Stimulated activated CD4-positive, alpha-beta T cell treated with anti-CD3 and anti-CD28 coated beads, TNF-alpha, amount 100 ng/mL, for 48 hours (primary cell): ENCODE measurements at regions not wholly inside any gene's neighbourhood (a gene's known extent, or its start where the extent isn't known, plus 50 kb on each side); places are given as distances from the start of the nearest gene placed in this dataset.

Experiments
- DNase-seq, 3 donors: peaks; one replicate each; pipeline ENCODE4 v3.0.0-alpha.2; 2020; ENCODE audit warnings: low read depth in 3 of 3

DNA sequence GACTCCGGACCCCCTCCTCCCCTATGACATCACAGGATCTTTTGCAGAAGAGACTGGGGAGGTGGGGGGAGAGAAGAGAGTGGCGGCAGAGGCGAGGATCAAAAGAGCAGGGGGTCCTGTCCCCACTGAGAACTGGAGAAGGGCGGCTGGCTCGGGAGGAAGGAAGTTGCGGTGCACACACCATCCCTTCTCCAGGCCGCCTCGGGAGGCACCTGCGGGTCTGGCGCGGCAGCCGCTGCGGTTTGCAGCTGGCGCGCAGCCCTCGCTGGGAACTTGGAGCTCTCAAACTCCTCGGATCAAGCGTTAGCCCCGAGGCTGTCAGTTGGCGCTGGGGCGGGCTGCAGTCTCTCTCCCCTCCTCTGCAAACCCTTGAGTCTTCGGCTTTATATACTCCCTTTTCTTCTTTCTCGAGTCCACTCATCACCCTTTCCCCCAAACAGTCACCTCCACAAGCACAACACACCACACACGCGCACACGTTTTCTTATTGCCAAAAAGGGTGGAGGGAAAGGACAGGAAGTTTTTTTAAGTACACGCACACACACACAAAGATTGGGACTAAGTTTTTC is 180.7 kb downstream of the TBXT start:
- no peak for DNase-seq

DNA sequence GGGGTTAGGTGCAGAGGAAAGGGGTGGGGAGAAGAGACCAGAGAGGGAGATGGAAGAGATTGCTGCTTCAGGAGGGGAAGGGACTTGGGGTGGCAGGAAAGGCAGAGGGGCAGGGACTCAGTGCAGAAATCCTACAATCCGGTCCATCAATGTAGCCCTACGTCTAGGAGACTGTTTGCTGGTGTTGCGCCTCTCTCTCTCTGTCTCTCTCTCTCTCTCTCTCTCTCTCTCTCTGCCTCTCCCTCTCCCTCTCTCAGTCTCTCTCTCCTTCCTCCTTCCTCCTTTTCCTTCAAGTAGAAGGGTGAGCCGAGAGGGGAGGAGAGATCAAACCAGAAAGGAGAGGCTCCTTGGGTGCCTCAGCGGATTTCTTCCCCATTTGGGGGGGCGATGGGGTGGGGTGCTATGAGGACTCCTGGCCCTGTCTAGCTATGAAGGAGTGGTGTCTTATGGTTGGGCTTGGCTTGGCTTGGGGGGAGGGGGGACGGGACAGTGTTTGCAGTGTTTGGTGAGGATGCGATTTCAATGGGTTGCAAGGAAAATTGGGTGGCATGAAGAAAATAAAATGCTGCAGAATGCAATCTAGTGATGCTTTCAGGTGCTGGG is 181.2 kb downstream of the TBXT start:
- DNase-seq = no peak

DNA sequence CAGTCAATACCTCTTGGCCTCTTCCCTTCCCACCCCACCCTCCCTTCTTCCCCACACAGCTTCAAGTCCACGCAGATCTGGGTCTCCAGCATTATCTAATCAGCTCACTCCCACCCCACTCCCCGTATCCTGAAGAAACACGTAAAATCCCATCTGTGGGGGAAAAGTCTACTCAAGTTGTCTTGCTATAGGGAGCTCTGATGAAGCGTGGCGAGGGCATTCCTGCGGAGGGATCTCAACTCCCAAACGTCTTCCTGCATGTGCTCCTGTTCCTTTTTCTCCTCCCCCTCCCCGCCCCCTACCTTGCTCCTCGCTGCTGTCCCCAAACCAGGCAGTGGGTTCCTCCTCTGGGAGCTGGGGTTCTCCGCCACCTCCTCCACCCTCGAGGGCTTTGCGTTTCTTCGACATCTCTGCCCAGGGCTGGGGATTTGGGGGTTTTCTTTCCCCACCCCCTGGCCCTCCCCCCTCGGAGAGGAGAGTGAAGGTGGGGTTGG is 181.8 kb downstream of the TBXT start:
- DNase-seq = no peak

DNA sequence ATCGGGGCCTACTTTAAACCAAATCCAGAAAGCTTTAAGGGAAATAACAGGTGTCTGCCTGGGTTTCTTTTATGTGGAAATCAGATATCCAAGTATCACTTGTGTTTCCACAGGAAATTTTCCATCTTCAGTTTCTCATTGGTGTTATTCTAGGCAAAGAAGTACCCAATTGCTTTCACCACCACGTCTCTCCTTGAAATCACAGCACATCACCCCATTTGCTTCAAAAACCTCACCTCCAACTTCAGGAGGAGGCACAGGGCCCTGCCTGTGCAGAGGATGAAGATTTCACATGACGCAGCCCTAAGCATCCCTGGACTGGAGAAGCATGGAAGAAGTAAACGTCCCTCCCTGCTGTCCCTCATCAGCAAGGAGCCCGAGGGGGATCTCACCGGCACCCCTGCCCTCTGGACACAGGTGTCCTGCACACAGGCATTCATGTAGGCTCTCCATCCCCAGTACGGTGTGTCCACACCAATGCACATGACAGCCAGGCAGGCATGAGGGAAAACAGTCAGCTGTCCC is 182.3 kb downstream of the TBXT start:
- DNase-seq = no peak

DNA sequence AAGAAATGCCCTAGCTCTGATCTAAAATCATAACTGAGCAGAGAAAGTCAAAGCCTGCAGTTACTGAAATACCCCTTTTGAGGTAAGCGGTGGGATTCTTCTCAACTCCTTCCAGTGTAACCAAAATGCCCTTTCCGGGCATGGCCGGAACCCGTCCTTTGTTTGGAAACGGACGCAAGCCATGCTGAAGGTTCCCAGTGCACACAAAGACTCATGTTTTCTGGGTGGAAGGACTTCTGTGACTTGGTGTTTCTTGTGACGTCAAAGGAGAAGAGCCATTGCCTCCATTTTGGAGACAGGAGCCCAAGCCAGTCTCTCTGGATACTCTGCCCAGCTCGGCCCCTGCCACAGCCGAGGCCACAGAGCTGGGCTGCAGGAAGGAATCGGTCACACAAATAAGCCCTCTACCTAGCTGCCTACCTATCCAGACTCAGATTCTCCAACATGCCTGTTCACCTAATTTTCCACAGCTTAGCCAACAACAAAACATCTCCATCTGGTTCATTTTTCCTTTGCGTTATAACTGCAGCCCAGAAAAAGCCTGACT is 182.8 kb downstream of the TBXT start:
- DNase-seq = no peak

DNA sequence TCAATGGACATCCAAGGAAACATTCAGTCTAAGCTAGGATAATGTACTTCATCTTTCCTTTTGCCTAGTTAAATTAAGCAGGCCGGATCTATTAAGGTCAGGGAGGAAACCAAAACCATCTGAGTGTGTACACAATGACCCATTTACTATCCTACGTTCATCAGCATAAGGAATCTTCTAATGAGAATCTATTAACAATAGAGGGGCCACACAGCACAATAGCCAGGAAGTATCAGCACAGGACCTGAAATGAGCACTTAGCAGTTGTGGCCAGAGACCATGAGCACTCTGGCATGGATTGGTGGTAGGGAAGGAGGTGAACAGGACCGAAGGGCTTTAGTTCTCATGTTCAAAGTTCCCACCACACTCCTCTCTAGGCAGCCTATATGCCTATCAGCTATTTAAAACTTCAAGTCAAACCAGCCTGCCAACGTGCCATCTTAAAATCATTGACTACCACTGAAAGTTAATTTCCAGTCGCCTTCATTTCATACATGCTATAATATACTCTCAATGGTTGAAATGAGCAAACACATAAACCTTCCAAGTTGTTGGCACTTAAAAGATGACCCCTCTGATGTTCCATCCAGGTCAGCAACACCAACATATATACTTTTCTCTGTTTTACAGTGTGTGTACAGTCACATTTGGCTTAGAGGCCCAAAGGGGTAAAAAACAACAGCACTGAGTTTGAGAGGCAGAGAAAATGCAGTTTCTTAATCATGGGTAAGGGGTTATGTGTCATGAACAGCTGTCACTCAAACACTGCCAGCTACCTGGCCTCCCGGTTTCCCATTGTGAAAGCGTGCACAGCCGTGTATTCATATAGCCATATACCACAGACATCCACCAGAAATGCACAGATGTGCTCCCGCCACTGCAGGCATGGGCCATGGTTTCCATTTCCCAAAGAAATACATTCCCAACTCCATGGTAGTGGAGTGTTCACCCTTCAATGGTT is 184.3 kb downstream of the TBXT start:
- no peak for DNase-seq

DNA sequence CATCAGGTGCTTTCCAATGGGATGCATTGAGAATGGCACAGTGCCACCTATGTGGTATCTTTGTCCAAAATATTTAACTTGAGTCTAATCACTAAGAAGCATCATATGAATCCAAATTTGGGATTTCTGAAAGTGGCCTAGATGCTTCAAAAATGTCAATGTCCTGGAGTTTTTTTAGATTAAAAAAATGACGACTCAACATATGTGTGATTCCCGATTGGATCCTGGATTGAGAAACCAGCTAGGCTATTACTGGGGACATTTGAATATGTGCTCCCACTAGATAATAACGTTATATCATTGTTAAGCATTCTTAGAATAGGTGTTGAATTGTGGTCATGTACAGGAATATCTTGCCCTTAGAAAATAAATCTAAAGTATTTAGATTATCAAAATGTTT is 189.2 kb downstream of the TBXT start:
- DNase-seq = no peak

DNA sequence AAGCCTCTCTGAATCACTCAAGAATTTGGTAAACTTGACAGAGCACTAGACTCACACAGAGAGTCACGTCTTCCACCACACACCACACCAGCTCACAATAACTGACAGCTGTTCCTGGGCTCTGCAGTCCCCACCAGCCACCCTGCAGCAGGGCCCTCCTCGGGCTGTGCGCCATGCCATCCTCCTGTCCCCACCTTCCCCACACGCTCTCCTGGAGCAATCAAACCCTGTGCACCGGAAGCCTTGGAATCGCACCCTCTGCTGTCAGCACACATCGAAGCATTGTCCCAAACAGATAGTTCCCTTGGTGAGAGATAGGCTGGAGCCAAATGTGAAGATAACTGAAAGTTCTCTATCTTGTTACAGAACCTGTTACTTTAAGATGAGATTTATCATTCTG is 191.0 kb downstream of the TBXT start:
- no peak for DNase-seq

DNA sequence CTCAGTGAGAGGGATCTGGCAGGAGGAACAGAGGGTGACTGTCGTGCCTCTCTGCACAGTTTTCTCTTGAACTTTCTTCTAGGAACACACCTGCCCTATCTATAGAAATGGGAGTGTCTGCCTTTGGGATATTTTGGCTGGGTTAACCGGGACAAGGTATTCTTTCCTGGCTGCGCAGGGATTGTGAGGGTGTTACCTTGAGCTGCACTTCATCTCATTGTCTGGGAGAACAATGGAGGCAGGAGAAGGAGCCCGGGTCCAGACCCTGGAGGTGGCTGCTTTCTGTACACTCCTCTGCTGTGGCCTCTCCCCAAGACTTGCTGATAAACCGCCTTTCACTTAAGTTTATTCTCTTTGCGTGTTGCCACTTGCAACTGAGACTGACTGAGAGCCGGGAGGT is 192.8 kb downstream of the TBXT start:
- DNase-seq = no peak

DNA sequence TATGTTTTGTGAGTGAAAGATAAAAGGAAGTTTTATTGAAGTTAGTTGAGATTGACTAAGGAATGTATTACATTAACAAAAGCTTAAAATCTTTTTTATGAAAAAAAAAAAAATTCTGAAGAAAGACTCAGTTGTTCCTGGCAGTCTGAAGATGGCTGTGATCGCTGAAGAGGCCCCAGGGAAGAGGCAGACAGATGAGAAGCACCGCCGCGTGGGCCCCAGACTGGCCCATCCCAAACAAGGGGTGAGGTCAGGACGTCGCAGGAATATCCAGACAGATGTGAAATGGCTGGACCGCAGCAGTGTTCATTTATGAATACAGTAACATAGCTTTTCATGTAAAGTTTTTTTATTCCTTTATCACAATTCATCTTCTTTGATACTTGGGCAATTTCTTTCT is 194.2 kb downstream of the TBXT start:
- no peak for DNase-seq

DNA sequence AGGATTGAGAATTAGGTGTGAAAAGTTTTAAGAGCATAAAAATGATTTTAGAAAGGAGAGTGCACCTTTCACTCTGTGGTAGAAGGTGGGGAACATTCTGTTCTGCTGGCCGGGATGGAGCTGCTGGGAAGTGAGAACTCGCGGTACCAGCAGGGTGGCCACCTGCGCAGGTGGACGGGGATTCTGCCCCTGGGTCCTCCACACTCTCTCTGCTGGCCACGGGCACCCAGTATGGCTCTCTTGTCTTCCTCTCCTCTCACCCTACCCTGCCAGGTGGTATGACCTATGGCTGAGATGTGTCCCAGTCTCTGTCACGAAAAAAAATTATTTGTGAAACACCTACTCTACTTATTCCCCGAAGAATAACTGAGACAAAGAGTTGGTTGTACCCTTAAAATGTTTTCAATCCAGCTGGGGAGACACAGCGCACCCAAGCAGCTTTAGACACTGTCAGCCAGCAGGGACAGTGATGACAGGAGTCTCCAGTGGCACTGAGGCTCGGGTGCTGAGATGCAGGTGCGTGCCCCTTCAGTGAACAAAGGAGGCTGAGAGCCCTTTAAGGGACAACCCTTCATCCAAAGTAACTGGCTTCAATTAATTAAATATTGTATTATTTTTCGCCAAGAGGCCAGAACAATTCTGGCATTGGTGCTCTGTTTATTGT is 195.4 kb downstream of the TBXT start:
- DNase-seq = no peak

DNA sequence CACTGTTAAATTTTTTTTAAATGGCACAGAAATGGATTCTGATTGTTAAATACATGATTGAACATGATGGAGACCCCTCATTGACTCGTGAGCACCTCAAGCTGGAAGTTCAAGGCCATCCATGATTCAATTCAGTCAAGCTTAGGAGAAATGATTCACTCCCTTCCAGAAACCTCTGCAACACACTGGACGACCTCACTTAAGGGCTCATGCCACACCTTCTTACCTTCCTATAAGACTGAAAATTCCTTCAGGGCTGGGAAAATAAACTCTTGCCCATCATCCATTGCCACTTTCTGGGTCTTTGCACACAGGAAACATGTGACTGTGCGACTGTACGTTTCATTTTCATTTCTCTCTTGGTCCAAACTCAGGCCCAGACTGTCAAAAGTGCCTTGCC is 196.4 kb downstream of the TBXT start:
- DNase-seq = no peak

DNA sequence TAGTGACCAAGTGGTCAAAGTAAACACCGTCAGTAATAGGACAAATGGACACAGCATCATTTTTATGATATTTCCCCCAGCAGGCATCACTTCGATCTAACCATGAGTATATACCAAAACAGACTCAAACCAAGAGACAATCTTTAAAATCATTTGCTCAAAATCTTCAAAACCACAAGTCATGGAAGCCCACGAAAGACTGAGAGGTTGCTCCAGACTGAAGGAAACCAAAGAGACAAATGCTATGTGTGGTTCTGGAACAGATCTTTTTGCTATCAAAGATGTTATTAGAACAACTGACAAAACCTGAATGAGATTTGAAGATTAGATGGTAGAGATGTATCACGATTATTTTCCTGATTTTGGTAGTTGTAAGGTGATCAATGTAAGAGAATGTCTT is 197.7 kb downstream of the TBXT start:
- no peak for DNase-seq

DNA sequence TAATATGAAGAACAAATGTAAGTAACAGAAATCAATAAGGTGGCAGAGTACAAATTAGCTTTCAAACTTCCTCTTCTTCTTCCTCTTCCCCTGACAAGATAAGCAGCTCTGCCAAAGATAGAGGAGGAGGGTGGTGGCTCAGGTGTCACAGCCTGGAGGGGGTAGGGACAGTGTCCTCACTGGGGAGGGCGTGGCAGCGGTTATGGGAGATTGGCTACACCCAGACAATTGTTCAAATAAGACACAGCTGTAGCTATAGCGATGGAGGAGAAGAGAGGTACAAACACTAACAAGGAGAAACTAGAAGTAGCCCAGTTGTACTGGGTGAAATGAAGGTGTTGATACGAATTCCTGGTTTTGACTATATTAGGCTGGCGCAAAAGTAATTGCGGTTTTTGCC is 198.5 kb downstream of the TBXT start:
- no peak for DNase-seq

DNA sequence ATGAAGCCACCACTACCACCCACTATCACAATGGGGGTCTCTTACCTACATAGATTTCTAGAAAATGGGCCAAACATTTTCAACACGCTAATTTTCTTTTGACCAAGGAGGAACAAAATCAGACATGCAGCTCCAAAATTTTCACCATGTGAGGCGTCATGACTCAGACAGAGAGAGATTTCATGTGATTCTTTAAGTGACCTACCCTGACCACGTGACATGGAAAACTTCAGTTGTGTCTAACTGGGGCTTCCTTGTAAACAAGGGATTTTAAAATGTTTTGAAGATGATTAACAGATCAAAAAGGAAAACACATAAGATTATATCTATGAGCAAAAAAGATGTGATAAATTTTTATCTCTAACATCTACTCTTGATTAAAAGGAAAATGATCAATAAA is 199.2 kb downstream of the TBXT start:
- DNase-seq = no peak

DNA sequence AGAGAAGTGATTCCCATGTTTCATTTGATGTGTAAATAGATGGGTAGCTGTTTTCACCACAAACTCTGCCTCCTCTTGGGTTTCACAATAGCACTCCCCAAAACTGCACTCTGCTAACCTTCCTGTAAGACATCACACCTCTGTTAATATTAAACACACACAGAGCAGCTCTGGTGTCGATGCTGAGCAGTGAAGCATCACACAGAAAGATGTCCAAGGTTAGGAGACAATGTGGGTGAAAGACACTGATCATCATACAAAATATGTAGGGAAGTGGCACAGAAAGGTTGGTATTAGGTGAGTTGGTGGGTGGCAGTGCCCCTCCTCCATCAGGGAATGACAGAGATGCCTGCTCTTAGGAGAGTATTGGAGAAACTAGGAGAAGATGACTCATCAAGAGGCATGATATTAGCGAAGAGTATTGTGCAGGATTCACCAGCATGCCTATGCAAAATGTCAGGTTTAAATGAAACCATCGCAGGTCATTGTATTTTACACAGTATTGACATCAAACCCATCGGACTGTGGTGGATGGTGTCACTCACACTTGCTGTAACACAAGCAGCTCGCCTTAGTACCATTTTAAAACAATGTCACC is 199.7 kb downstream of the TBXT start:
- no peak for DNase-seq

DNA sequence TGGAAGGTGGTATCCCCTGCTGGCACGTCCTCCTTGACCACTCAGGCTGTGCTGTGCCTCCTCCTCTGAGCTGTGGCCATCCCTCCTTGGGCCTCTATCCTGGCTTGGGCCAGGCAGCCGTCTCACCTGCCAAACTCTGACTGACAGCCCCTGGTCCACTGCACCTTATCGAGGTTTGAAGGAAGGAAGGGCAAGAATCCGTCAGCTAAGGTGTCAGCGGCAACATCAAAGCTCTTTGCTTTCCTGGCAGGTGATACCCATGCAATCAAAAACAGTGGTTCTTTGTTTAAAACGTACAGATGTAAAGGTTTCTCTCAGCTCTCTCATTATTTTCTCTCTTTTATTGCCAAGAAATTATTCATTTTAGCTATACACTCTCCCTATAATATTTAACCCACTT is 203.9 kb downstream of the TBXT start:
- no peak for DNase-seq

DNA sequence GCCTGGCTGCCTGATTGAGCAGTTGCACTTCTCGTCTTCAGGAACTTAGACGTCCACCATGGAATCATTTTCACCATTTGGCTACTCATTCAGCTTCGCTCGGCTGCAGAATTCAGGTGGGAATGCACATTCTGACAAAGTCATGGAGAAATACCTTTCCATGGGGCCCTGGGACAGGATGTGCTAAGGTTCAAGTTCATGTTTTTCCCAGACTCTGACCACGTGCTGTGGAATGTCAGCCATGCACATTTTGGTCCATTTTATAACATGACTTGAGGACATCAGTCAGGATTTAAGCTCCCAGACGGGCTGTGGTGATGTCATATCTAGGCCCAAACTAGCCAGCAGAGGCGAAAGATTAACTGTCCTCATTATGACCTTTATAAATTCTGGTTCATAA is 205.3 kb downstream of the TBXT start:
- DNase-seq = no peak

DNA sequence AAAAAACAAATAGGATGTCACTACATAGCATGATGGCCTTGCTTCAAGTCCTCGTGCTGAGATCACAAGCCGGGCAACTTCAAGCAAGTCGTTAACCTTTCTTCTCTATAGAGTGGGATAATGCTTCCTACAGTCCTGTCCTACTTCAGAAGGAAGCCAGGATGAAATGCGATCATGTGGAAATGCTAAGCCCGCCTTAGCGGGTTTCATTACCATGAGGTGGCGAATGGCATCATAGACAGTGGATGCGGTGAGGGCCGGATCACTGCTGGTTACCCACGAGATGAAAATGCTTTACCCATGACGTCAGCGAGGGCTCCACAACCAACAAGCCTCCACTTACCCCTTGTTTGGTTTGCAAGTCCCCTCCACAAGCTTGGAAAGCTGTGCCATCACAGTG is 206.4 kb downstream of the TBXT start:
- DNase-seq = no peak

DNA sequence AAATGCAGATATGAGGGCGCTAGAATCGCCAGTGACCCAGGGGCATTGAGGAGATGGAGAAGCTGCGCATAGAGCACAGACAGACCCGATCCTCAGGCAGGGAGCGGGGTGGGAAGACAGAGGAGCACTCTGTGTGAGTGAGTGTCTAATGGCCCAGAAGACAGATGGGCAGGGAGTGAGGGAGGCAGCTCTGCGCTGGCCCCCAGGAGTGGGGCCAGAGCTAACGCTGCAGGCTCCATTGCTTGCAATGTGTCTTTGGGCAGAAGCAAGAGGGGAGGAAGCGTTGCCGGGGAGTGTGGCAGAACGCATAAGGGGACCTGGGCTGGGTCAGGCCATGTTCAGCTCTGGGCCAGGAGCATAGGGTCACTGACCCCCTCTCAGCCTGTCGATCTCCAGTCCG is 207.0 kb downstream of the TBXT start:
- DNase-seq = no peak

DNA sequence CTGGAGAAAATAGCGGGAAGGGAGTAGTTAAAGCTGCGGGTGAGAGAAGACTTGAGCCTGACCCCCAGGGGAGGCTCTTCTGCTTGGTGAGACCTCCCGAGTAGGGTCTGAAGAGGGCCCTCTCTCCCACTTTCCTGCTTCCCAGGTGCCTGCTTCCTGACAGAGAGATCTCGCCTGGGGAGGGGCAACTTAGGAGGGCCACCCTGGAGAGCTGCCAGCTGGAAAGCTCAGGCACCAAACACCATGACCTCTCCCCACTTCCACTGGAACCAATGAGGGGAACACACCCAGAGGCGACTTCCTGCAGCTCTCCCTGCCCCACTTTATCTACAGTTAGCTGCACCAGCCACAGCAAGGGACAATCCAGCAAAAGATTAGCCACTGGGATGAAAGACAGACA is 208.0 kb downstream of the TBXT start:
- no peak for DNase-seq
